Activated CD4-positive, alpha-beta T cell treated with anti-CD3 and anti-CD28 coated beads, Interleukin-2, amount 10 ng/mL, durations not matched to agents 7 days and 5 days (primary cell): ENCODE measurements at regions not wholly inside any gene's neighbourhood (a gene's known extent, or its start where the extent isn't known, plus 50 kb on each side); places are given as distances from the start of the nearest gene placed in this dataset.

ENCODE experiments used
- CTCF ChIA-PET: fragments of 350-600 bp; sonication (Branson Sonifier 250); formaldehyde crosslinking; loops from one replicate; lab custom pipeline; 2021; ENCODE audit warnings: antibody characterized with exemption; lab: Charles Lee
- POLR2A ChIA-PET: fragments of 350-600 bp; sonication (Branson Sonifier 250); formaldehyde crosslinking; loops from one replicate; lab custom pipeline; 2021; ENCODE audit warnings: antibody characterized with exemption; lab: Charles Lee
- DNase-seq: peaks from one replicate; pipeline ENCODE4 v3.0.0-alpha.2; 2020
- H3K27ac Mint-ChIP-seq: one replicate; pipeline ENCODE4 v1.8.0; 2021; ENCODE audit warnings: mild to moderate bottlenecking, moderate library complexity, mixed read lengths
- H3K27me3 Mint-ChIP-seq: one replicate; pipeline ENCODE4 v1.8.0; 2021; ENCODE audit warnings: mixed read lengths
- H3K36me3 Mint-ChIP-seq: one replicate; pipeline ENCODE4 v1.8.0; 2021; ENCODE audit warnings: low read depth, mixed read lengths
- H3K4me1 Mint-ChIP-seq: one replicate; pipeline ENCODE4 v1.8.0; 2021; ENCODE audit warnings: mixed read lengths
- H3K4me3 Mint-ChIP-seq: one replicate; pipeline ENCODE4 v1.8.0; 2021; ENCODE audit warnings: mild to moderate bottlenecking, moderate library complexity, mixed read lengths
- H3K9me3 Mint-ChIP-seq: one replicate; pipeline ENCODE4 v1.8.0; 2021; ENCODE audit warnings: mixed read lengths

GRCh38 chr12:24554612-24555295 is 394.1 kb downstream of the BCAT1 start:
- no peaks in the 10 kb centered on the region for H3K36me3 Mint-ChIP-seq
- H3K4me3 Mint-ChIP-seq = no peak overlapping the region
- no peaks in the 10 kb centered on the region for H3K4me1 Mint-ChIP-seq
- H3K9me3 Mint-ChIP-seq = peaks cover 2% of the 10 kb centered on the region
- H3K27ac Mint-ChIP-seq = no peak overlapping the region
- ChIA-PET POLR2A (no interaction called here), CTCF (interaction anchor here (1.1 kb wide), 1 partner anchor 152 kb away, joined by 3 read pairs; no protein-coding TSS in a partner anchor)
- H3K27me3 Mint-ChIP-seq = peaks cover 10% of the 10 kb centered on the region
- no peak for DNase-seq

- peaks cover 2% of the 10 kb centered on the region for H3K27me3 Mint-ChIP-seq
- H3K4me3 Mint-ChIP-seq = no peak overlapping the region
- ChIA-PET CTCF (no interaction called here), POLR2A (no interaction called here)
- H3K9me3 Mint-ChIP-seq = peaks cover 2% of the 10 kb centered on the region
- DNase-seq = no peak
- H3K36me3 Mint-ChIP-seq = no peaks in the 10 kb centered on the region
- H3K27ac Mint-ChIP-seq = no peak overlapping the region
- H3K4me1 Mint-ChIP-seq = no peaks in the 10 kb centered on the region
These were observed 395.6 kb downstream of the BCAT1 start for GRCh38 chr12:24553259-24553658.

GRCh38 chr12:24551163-24551786 is 397.6 kb downstream of the BCAT1 start:
- POLR2A ChIA-PET = no interaction called here
- Mint-ChIP-seq H3K27me3 (peaks cover 2% of the 10 kb centered on the region), H3K27ac (no peak overlapping the region), H3K9me3 (peaks cover 2% of the 10 kb centered on the region), H3K4me1 (no peaks in the 10 kb centered on the region), H3K36me3 (no peaks in the 10 kb centered on the region), H3K4me3 (no peak overlapping the region)
- CTCF ChIA-PET = no interaction called here
- no peak for DNase-seq

- H3K36me3 Mint-ChIP-seq = no peaks in the 10 kb centered on the region
- no peaks in the 10 kb centered on the region for H3K4me1 Mint-ChIP-seq
- ChIA-PET CTCF (no interaction called here), POLR2A (no interaction called here)
- H3K4me3 Mint-ChIP-seq = no peak overlapping the region
- peaks cover 2% of the 10 kb centered on the region for H3K27me3 Mint-ChIP-seq
- DNase-seq = no peak
- no peak overlapping the region for H3K27ac Mint-ChIP-seq
- H3K9me3 Mint-ChIP-seq = peaks cover 2% of the 10 kb centered on the region
These were observed 398.3 kb downstream of the BCAT1 start for GRCh38 chr12:24550609-24551008.

GRCh38 chr12:24546661-24547060 is 402.2 kb downstream of the BCAT1 start:
- no peaks in the 10 kb centered on the region for H3K36me3 Mint-ChIP-seq
- POLR2A ChIA-PET = no interaction called here
- H3K9me3 Mint-ChIP-seq = no peaks in the 10 kb centered on the region
- no peak overlapping the region for H3K27ac Mint-ChIP-seq
- H3K4me1 Mint-ChIP-seq = no peaks in the 10 kb centered on the region
- no peak for DNase-seq
- CTCF ChIA-PET = no interaction called here
- H3K4me3 Mint-ChIP-seq = no peak overlapping the region
- H3K27me3 Mint-ChIP-seq = peaks cover 2% of the 10 kb centered on the region

- no peak overlapping the region for H3K4me3 Mint-ChIP-seq
- no peak for DNase-seq
- H3K36me3 Mint-ChIP-seq = no peaks in the 10 kb centered on the region
- CTCF ChIA-PET = no interaction called here
- no peaks in the 10 kb centered on the region for H3K9me3 Mint-ChIP-seq
- no peak overlapping the region for H3K27ac Mint-ChIP-seq
- H3K27me3 Mint-ChIP-seq = peaks cover 2% of the 10 kb centered on the region
- POLR2A ChIA-PET = no interaction called here
- H3K4me1 Mint-ChIP-seq = no peaks in the 10 kb centered on the region
These were observed 402.8 kb downstream of the BCAT1 start for GRCh38 chr12:24546084-24546483.

GRCh38 chr12:24544368-24544767 is 404.5 kb downstream of the BCAT1 start:
- no peaks in the 10 kb centered on the region for H3K9me3 Mint-ChIP-seq
- no peaks in the 10 kb centered on the region for H3K27me3 Mint-ChIP-seq
- H3K27ac Mint-ChIP-seq = no peak overlapping the region
- no peak for DNase-seq
- H3K4me1 Mint-ChIP-seq = no peaks in the 10 kb centered on the region
- ChIA-PET POLR2A (no interaction called here), CTCF (no interaction called here)
- no peak overlapping the region for H3K4me3 Mint-ChIP-seq
- H3K36me3 Mint-ChIP-seq = no peaks in the 10 kb centered on the region

GRCh38 chr12:24541193-24541871 is 407.6 kb downstream of the BCAT1 start:
- ChIA-PET POLR2A (no interaction called here), CTCF (no interaction called here)
- Mint-ChIP-seq H3K36me3 (no peaks in the 10 kb centered on the region), H3K4me3 (no peak overlapping the region), H3K9me3 (no peaks in the 10 kb centered on the region), H3K27me3 (no peaks in the 10 kb centered on the region), H3K27ac (no peak overlapping the region), H3K4me1 (no peaks in the 10 kb centered on the region)
- DNase-seq = no peak

GRCh38 chr12:24539646-24540045 is 409.3 kb downstream of the BCAT1 start:
- POLR2A ChIA-PET = no interaction called here
- H3K27me3 Mint-ChIP-seq = no peaks in the 10 kb centered on the region

GRCh38 chr12:24537083-24537860 is 411.6 kb downstream of the BCAT1 start:
- no peak for DNase-seq
- H3K27me3 Mint-ChIP-seq = no peaks in the 10 kb centered on the region
- H3K4me3 Mint-ChIP-seq = no peak overlapping the region
- no peaks in the 10 kb centered on the region for H3K36me3 Mint-ChIP-seq
- ChIA-PET POLR2A (no interaction called here), CTCF (interaction anchor here (0.5 kb wide), 1 partner anchor 567 kb away, joined by 4 read pairs; no protein-coding TSS in a partner anchor)
- H3K9me3 Mint-ChIP-seq = no peaks in the 10 kb centered on the region
- no peaks in the 10 kb centered on the region for H3K4me1 Mint-ChIP-seq
- no peak overlapping the region for H3K27ac Mint-ChIP-seq

More at GRCh38 chr12:24539646-24540045, 409.3 kb downstream of the BCAT1 start:
- no peaks in the 10 kb centered on the region for H3K36me3 Mint-ChIP-seq
- no peaks in the 10 kb centered on the region for H3K9me3 Mint-ChIP-seq
- no peak overlapping the region for H3K4me3 Mint-ChIP-seq
- H3K4me1 Mint-ChIP-seq = no peaks in the 10 kb centered on the region
- CTCF ChIA-PET = no interaction called here
- H3K27ac Mint-ChIP-seq = no peak overlapping the region
- no peak for DNase-seq

- Mint-ChIP-seq H3K27me3 (no peaks in the 10 kb centered on the region), H3K4me1 (no peaks in the 10 kb centered on the region), H3K4me3 (no peak overlapping the region), H3K27ac (no peak overlapping the region), H3K9me3 (no peaks in the 10 kb centered on the region), H3K36me3 (no peaks in the 10 kb centered on the region)
- no peak for DNase-seq
- ChIA-PET CTCF (no interaction called here), POLR2A (no interaction called here)
These were observed 413.4 kb downstream of the BCAT1 start for GRCh38 chr12:24535334-24536069.

- H3K4me1 Mint-ChIP-seq = no peaks in the 10 kb centered on the region
- no peaks in the 10 kb centered on the region for H3K36me3 Mint-ChIP-seq
- no peaks in the 10 kb centered on the region for H3K9me3 Mint-ChIP-seq
- H3K27ac Mint-ChIP-seq = no peak overlapping the region
- ChIA-PET CTCF (no interaction called here), POLR2A (no interaction called here)
- H3K27me3 Mint-ChIP-seq = no peaks in the 10 kb centered on the region
- DNase-seq = no peak
- no peak overlapping the region for H3K4me3 Mint-ChIP-seq
These were observed 414.3 kb downstream of the BCAT1 start for GRCh38 chr12:24534622-24535021.
